GM19025 (cell line): ENCODE measurements at regions not wholly inside any gene's neighbourhood (a gene's known extent, or its start where the extent isn't known, plus 50 kb on each side); places are given as distances from the start of the nearest gene placed in this dataset.

ENCODE experiments used
- ATAC-seq: cut with Tn5 transposase; IDR thresholded peaks from one replicate; pipeline ENCODE4 v1.9.1; 2021; ENCODE audit warnings: mild to moderate bottlenecking, low read depth, moderate library complexity; ENCODE audit not compliant: unreplicated experiment

DNA sequence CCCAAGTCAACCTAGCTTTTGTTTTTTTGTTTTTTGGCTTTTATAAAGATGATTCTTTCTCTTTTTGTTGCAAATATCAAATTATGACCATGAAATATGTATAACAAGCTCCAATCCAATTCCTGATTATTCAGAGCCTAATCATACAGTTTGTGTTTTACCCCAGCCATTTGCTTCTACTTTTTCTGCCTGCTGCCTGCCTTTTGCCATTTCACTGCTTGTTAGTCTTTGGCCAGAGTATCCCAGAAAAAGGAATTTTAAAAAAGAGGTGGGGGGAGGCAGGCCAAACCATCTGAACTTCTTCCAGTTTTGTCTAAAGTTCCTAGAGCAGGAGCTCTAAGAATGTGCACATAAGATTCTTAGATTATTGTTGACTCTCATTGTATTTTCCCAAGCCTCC, 211.9 kb upstream of the VRK2 start:
- ATAC-seq = no peak

DNA sequence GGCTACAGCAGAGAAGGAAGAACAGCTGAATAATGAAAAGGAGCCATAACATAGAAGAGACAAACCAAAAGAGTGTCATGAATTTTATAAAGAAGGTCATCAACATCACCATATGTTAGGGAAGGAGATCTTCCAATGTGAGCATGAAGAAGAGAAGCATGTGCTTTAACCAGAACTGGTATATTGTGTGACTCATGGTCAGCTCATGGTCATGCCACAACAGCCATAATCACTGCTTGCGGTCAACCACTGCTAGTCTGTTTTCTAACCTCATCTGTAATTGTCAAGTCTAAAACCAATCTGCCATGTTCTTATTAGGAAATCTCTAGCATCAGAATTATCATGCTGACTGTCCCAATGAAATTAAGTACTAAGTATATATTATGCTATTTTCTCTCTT, 204.1 kb upstream of the VRK2 start:
- no peak for ATAC-seq

DNA sequence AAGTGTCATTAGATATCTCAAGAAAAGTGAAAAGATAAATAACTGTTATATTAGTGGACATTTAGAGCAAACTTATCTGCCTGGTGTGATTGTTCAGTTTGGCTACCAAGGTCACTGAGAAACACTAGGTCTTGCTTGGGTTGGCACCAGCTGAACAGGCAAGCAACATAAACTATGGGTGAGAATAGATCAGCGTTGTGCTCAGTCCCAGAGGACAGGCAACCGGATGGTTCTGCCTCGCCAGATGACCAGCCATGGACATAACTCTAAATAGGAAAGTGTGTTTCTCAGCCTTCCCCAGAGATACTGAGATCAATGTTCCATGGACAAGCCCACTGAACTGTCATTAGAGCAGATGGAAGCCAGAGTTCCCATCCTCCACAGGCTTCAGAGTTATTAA, 203.4 kb upstream of the VRK2 start:
- no peak for ATAC-seq

DNA sequence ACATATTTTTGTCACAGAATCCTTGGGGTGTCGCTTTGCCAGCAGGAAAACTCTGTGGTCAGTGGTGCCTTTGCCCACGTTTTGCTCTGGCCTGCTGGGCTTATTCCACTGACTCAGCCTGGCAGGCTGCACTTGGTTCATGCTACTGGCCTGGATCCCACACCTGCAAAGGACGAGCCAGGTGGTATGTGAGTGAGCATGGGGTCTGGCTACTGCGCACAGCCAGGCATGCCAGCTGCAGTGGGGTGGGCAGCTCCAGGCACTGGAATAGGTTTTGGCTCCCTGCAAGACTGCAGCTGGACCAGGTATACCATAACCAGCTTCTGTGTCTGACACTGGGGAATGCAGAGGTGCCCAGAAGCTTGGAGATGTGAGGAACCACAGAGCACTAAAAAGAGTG, 197.9 kb upstream of the VRK2 start:
- no peak for ATAC-seq

DNA sequence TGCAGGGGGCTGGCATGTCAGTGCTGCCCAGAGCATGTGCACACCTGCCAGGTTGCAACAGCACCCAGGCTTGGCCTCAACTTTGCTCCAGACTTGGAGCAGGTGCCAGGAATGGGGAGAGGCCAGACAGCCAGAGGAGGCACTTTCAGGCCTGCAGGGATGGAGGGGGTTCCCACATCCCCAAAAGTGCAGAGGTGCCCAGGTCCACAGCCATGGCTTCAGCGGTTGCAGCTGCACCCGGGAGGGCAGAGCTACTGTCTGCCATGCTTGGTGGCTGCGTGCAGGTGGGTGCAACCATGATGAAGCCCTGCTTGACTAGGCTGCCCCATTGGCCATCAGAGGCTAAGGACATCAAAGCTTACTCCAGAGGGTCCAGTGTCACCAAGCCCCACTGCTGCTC, 196.8 kb upstream of the VRK2 start:
- no peak for ATAC-seq

DNA sequence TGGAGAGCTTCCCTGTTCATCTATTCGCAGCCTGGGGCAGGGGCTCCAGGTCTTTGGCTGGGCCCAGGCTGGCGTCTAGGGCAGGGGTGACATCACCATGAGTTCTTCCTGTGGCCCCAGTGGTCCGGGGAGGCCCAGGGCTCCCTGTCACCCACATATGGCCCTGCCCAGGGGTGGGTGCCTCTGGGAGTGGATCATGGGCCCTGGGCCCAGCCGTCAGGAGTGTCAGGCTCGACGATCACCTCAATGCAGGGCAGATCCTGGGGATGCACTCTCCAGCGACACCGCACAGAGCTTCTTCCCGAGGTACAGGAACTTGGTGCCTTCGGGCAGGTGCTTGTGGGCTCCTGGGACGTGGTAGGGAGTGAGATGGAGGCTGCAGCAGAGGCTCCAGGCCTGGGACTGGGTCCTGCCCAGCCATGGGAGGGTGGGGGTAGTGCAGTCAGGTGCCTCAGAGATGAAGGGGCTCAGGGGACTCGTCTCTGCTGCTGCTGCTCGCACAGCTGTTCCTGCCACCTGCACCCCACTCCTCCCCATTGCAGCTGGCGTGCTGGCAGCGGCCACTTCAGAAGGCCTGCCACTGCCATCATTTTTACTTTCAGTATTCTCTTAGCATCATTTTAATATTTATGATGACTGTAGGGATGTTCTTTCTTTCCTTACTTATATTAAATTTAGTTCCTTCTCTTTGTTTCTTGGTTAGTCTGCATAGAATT, 196.0 kb upstream of the VRK2 start:
- no peak for ATAC-seq

DNA sequence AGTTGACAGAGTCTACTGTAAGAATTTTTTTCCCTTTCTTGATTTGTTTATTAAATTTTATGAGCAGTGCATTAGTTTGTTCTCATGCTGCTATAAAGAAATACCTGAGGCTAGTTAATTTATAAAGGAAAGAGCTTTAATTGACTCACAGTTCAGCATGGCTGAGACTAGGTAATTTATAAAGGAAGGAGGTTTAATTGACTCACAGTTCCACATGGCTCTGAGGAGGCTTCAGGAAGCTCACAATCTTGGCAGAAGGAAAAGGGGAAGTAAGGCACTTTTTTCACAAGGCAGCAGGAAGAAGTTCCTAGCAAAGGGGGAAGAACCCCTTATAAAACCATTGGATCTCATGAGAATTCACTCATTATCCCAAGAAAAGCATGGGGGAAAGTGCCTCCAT, 191.4 kb upstream of the VRK2 start:
- no peak for ATAC-seq

DNA sequence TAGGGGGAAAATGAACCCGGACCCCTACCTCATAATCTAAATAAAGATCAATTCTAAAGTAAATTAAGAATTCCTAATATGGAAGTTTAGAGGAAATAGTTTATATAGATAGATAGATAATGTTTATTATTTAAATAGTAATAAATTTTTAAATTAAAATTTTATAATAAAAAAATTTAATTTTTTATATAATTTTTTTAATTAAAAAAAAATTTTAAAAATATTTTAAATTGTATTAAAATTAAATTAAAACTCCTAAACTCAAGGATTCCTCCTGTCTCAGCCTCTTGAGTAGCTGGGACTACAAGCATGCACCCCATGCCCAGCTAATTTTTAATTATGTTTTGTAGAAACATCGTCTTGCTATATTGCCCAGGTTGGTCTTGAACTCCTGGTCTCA, 186.9 kb upstream of the VRK2 start:
- no peak for ATAC-seq

DNA sequence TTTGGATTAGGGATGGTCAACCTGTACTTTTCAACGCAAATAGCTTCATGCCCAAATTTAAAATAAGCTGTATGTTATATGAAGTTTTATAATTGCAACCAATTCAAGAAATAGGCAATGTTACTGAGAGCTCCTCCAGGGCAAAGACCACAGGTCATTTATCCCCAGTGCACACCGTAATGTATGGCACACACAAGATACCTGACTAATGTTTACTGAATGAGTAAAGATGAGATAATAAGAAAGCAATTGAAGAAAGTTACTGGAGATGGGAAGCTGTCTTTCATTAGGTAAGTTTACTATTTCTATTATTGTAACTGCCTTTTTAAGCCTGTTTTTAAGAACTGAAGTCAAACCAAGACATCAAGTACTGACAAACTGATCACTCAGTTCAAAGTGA, 184.5 kb upstream of the VRK2 start:
- no peak for ATAC-seq

DNA sequence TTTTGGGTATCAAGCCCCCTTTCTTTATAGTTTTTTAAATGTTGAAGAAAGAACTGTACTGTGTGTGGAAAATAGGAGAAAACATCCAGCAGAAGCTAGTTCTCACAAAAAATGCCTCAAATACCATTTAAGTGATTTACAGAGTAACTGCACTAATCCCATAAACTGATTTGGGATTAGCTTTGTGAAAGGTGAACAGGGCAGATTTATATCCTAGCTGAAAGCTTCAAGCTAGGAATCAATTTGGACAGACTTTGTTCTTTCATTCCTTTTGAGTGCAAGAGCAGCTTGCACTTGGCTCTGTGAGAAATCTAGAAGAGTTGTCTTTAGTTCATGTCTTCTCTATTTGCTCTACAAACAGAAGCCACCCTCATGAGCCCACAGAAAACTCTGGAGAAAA, 183.9 kb upstream of the VRK2 start:
- no peak for ATAC-seq

DNA sequence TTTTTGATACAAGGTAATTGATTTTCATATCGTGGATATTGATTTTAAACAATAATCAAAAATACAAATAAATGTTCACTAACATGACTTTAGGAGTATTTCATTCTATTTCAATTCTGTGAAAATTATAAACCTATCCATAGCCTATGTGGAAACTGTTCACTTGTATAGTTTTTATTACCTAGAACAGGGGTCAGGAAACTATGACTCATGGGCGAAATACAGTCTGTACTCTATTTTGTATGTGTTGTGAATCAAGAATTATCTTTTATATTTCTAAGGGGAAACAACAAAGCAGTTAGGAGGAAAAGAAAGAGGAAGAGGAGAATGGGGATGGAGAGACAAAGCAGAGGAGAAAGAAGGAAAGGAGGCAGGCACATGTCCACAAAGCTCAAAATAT, 181.7 kb upstream of the VRK2 start:
- ATAC-seq = no peak

DNA sequence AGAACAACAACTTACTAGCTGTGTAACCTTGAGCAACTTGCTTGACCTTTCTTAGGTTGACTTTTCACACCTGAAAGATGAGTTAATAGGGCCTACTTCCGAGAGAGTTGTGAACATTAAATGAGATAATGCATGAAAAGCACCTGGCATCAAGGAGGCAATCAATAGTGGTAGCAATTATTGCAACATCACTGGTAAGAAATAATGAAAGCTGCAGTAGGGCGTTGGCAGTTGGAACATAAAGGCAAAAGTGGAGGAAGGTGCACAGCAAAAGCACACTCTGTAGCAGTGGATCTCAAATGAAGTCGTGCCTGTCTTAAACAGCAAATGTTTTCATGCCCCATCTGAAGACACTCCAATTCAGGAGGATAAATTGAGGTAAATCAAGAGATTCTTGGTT, 178.9 kb upstream of the VRK2 start:
- ATAC-seq = no peak

DNA sequence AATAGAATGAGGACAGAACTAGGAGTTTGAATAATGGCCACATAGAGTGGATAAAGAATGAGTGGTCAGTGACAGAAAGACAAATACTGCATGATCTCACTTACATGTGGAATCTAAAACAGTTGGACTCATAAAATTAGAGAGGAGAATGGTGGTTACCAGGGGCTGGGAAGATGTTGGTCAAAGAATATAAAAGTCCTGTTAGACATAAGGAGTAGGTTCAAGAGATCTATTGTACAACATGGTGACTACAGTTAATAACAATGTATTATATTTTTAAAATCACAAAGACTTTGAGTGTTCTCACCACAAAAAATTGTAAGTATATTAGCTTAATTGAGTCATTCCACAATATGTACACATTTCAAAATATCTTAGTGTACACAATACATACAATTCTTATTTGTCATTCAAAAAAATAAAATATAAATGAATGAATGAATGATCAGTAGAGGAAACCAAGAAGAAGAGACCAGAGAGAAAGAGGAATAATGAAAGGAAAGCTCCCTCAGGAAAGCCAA, 177.9 kb upstream of the VRK2 start:
- ATAC-seq = no peak

DNA sequence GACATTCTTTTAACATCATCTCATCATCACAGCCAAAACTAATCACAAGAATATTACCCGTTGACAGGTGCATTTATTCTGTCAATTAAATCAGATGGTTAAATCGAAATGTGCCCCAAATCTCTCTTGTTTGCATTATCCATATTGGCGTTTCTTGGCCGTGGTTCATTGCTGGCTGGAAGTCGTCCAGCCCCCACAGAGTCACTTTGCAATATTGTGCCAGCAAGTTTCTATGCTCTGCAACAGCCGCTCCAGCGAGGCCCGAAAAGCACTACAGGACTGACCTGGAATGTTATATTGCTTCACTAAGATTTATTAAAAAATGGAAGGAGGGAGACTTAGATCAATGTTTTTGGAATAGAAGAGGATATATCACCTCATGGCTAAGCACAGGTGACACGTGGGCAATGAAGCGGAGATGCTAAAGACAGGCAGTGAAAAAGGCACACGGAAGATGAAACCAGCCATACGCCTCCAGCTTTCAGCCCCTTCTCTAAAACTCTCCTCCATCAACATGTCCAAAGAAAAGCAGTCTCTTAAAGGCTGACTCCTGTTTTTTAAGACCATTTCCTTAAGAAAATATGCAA, 176.8 kb upstream of the VRK2 start:
- no peak for ATAC-seq

DNA sequence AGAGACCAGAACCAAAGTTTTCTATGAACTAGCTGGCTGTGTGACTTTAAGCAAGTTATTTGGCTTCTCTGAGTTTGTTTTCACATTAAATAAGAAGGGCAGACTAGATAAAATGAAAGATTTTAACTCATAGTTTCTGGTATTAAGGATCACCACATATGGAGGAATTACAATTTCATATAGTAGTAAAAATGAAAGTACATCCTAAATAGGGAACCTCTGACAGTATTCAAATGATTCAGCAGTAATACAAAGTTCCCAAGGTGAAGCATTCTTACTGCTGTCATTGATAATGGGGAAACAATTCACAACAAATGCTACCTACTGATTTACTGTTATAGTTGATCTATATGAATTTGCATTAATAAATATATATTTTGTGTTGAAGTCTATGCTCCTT, 170.3 kb upstream of the VRK2 start:
- no peak for ATAC-seq

DNA sequence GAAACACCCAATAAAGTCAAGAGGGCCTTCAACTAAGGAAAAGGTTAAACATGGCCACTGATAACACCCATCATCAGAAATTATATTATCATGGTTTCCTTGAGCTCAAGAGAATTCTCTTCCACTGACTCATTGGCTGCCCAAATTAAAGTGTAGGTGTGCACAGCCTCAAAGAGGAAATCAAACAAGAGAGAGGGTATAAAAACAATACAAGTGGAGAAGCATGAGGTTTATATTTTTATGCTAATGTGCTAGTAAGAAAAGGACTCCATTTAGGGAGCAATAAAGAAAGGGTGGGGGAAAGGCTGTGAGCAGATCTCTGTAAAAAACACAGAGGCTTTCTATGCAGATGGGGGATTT, 168.8 kb upstream of the VRK2 start:
- no peak for ATAC-seq

DNA sequence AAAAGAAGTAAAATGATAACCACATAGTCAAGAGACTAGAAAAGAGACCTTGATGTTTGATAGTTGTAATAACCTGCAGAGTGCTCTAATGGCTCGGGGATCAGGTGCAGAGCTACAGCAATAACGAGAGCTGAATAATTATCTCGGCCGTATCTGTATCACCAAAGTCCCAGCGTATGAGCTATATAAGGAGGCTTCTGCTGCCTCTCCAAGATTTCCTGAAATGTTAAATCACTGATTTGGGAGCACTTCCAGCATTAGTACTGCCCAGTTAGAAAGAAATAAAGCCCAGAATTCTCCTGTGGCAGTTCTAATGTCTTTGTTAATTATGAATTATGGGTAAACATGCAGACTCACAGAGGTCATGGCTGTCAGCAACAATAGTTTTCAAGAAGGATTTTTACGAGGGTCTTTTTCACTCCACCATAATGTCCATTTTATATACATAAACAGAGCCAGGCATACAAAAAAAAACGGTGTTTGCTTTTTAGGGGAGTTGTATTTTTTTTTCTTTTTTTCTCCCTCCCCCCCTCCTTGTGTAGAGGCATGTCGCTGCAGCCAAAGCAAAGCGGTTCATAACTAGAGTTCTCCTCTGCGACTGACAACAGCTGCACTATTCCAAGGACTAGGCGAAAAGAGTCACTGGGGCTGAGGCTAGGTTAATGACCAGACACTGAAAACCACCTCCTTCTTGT, 168.3 kb upstream of the VRK2 start:
- ATAC-seq = no peak

DNA sequence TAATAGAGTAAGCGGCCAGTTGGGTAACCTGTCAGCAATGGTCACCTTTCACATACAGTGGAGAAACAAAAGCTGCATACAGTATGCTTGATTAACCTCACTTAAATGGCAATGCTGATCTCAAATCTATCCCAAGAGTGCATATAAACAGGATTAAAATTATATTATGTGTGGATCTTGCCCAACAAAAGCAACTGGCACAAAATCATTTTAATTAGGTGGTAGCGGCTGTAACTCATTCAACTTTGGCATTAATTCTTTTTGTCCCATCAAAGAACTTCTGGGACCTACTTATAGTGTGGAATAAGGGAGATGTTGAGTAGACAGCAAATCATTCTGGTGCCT, 167.8 kb upstream of the VRK2 start:
- no peak for ATAC-seq

DNA sequence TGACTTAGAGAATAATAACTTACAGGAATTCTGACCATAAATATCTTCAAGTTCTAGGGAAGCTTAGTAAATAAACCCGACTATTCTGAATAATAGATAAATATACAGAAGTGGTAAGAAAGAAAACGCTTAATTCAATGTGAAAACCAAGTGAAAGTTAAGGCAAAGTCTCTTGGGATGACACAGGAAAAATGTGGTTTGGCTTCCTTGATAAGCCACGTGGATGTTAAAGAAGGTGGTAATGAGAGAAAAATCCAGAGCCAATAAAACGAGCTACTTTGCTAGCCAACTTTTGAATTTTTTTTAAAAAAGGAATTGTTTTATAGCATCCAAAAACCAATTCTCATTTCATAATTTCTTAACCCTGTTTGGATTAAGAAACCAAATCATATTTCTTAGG, 166.2 kb upstream of the VRK2 start:
- ATAC-seq = no peak

DNA sequence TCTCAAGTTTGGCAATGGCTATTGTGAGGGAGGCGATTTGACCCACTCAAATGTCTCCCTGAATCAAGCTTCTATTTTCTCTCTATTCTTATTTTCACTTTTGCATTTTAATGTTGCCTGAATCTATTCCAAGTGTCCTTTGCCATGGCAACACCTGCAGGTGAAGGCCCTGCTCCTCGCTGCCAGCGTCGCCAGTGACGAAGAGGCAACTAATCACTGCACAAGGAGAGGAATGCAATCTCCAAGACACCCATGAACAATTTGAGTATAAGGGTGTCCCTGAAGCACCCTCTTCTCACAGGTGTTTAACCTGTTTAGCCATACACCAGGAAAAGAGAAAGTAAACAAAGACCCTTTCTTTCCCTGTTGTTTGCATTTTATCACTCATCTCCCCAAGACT, 165.6 kb upstream of the VRK2 start:
- ATAC-seq = no peak

DNA sequence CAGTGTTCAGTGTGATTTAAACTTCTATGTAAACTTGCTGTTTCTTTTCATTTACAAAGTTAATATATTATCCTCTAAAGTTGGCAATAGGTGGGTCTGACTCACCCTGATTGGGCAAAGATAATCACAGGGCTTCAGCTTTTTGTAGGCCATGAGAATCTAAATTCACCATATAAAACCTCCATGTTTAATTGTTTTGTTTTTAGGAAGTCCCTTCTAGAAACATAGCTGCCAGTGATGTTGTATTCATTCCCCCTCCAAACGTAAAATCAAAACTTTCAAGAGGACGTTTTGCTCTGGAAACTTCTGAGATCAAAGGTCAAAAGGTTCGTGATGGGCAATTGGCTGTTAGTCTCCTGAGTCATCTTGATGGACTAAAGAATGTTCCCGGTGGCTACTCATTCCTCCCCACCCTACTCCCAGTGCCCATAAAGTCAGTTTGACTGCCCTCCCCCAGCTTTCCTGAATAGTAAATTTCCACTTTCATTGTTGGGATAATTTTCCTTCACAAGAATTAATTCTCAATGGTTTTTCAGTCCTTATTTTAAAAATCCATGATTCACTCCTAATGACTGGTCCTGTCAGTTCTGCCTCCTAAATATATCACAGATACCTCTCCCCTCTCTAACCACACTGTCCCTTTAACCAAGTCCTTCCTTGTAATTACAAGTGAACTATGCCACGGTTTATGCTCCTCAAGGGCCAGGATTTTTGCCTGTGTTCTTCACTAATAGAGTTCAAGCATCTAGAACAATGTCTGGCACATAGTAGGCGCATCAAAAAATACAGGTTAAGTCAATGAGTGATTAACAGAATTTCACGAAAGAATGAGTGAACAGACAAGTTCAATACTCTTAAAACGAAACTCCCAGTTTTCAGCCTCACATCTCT, 164.4 kb upstream of the VRK2 start:
- no peak for ATAC-seq
